NCI-H82 treated with DMSO at 0.1 percent for 48 hours (cell line): ENCODE measurements at regions not wholly inside any gene's neighbourhood (a gene's known extent, or its start where the extent isn't known, plus 50 kb on each side); places are given as distances from the start of the nearest gene placed in this dataset.

ENCODE experiments used
- DNase-seq: peaks from one replicate; lab custom pipeline; 2025; ENCODE audit not compliant: unreplicated experiment; lab: John Stamatoyannopoulos, UW

DNA sequence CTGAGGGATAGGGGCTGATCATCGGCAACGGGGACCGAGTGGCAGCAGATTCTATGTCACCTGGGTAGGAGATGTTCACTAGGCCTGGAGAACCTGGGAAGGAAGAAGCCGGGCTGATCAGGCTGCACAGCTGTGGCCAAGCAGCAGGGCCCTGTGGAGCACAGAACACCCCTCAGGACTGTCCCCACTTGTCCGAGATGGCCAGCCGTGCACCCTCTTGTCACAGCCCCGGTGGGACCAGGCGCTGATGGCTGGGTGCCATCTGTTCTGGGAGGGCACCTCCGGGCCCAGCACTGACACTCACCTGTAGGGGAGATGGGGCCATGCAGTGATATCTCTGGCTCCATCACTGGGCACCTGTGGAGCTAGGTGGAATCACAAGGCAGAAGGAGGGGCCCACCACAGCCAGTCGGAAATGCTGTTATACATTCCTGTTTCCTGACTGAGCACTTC is 217.9 kb upstream of the RAB6C start:
- no peak for DNase-seq

DNA sequence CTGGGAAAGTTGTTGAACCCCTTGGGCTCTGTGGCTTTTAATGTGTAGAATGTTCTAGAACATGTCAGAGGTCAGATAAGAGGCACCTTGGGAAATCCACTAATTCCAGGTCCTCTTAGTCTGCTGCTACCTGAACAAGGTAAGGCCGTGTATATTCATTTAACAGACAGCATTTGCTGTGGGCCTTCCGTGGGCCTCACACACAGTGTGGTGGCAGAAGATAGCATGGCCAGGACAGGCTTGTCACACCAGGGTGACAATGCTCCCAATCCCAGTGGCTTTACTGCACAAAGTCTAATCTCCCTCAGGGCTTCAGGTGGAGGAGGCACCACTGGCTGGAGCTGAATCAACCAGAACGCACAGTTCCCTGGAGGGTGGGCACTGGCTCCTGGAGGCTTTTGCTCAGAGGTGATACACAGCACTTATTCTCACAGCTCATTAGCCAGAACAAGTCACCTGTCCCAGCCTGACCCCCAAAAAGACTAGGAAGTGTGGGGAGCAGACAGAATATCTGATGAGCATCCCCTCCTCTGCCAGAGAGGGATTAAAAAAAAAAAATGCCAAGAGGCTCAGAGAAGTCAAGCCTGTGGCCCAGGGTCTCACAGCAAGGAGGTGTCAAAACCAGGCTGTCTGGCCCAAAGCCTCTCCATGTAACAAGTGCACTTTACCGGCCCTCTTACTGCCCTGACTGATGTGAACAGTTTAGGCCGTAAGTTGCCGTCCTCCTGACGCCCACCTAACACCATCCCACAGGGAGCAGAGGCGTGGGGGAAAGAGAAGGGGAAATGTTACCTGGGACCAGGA is 216.9 kb upstream of the RAB6C start:
- DNase-seq = no peak

DNA sequence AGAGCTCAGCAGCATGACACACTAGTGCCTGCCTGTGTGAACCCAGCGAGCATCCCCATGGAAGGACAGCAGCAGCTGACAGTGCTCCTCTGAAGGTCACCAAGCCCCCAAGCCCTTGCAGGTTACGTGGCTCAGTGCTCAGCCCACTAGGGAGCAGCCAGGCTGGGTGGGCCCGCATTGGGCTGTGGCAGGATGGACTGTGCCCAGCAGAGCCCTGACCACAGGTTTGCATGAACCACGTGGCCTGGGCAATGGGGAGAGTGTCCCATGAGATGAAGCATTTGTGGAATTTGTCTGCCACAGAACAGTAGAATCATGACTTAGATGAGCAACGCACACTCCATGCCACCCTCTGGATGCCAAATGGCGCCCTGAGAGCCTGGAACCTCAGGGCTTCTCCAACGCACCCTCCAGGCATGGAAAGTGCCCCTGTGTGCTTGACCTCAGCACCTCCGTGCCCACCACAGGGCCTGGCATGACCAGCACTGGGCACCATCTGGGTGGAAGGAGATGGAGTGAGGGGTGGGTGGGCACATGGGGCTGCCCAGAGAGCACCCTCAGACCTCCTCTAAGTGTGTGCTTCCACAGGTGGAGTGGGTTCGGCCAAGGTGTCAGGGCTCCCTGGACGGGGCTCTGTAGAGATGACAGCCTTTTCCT is 216.1 kb upstream of the RAB6C start:
- DNase-seq = no peak

DNA sequence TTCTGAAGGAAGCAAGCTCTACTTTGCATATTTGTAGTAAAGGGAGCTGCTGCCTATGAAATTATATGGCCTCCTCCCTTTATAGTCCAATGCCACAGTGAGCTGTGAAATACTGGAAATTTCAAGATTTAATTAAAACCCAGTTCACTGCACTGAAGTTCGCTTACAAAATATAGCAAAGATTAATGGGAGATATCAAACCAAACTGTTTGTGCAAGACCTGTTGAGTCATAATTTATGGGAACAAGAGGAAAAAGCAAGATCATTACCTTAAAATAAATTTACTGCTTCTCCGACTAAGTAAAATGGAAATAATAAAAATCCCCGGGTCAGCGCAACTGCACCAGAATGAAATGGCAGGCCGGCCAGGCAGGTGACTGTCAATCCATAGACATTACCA is 215.5 kb upstream of the RAB6C start:
- no peak for DNase-seq

DNA sequence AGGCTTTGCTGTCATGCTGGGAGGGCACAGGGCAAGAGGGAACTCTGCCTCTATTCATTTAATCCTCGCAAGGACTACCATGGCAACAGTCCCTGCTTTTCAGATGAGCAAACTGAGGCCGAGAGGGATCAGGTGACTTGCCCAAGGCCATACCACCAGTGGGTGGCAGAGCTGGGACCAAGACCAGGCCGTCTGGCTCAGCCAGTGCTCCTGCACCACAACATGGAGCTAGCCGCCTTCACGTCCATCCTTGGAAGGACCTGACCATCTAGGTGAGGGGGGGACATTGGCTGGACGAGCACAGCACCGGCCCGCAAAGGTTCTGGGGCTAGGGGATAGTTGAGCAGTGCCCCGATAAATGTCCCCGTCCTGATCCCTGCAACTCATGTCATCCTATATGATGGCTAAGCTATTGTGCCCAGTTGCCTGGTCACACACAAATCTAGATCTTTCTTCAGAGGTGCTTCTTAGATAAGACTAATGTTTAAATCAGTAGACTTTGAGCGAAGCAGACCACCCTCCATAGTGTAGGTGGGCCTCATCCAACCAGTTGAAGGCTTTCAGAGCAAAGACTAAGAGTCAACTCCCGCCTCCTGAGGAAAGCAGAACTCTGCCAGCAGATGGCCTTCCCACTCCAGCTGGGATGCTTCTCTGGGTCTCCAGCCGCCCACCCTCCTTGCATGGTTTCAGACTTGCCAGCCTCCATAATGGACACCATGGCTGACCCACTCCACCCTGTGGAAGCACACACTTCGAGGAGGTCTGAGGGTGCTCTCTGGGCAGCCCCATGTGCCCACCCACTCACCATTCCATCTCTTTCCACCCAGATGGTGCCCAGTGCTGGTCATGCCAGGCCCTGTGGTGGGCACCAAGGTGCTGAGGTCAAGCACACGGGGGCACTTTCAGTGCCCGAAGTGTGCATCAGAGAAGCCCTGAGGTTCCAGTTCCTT is 214.8 kb upstream of the RAB6C start:
- DNase-seq = no peak

DNA sequence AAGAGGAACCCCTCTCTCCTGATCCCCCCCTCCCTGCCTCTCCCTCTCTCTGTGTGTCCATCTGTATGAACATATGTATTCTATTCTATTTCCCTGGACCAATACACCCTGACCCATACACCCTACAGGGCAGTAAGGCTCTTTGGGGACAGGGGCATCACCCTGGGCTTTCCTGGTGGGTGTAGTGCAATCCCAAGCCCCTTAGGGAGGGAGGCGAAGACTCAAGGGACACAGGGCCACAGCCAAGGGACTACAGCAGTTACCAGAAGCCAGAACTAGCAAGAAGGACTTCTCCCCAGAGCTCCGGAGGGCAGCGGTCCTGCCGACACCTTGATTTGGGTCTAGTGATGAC is 214.2 kb upstream of the RAB6C start:
- no peak for DNase-seq

DNA sequence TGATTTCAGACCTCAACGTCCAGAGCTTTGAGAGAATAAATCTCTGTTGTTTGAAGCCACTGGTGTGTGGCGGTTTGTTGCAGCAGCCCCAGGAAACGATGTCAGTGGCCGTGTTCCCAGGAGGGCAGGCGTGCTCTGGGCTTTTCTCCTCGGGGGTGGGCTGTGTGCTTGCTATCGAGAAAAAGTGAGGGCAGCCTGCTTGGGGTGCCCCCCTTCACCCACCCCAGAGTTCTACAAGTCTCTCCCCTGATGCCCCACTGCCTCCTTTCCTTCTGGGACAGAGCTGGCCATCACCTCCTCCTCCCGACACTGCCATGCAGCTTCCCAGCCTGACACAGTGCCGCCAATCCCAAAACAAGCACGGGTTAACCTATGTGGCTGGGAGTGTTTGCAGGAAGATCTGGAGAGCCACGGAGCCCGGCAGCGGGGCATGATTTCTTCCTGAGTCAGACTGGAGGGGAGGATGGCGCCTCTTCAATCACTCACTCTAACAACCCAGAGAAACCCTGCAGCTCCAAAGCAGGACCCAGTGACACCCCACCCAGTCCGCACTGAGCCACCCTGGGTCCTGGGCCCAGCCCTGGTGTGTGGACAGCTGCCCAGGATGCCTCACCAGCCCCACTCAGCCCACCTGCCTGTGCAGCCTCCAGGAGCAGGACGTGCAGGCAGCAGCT is 213.7 kb upstream of the RAB6C start:
- no peak for DNase-seq

DNA sequence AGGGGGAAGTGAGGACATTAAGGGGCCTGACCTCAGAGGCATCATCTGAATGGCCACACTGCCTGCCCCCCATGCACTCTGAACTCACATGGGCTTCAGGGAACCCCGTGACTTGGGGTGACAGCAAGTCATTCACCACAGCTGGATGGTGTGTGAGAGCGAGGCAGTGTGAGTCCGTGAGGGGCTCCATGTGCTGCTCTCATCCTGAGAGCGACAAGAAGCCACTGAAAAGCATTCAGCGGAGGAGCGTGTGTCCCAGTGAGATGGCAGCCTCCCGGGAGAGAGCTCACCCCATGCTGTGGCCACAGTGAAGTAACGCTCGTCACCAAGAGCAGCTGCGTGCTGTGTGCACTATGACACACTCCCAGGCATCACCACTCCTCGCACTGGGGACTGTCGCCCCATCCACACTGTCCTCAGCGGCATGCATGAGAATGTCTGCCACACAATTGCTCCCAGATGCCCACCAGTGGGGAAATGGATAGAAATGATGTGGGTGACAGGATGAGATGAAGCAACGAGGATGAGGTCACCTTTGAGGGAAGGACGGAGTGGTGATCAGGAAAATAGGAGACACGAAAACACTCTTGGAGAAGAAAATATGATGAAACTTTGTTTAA is 213.0 kb upstream of the RAB6C start:
- DNase-seq = no peak

DNA sequence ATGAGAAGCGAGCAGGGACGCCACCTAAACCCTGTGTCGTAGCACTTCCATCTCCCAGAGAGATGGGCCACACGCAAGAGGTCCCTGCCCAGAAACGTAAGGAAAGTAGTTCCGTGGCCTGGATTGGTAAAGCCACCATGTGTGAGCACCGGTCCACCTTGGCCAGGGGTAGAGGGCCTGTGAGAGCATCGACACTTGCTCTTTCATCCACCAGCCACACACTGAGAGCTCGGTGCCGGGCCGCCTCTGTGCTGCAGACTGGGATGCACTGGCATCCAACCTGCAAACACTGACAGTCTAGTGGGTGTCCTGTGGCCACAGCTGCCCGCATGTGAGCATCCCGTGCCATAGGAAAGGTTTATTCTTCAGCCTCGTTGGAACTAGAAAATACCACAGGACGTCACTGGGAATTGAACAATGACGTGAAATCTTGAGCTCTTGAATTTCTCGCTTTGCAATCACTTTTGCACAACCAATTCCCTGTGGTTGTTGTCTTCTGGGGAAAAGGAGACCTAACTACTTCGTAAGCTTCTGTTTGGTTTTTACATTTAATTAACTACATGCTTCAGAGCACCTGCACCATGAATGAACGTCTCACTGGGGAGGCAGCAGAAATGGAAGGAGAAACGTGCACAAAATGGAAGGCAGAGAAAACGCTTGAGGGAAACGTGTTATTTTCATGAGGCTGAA is 212.0 kb upstream of the RAB6C start:
- DNase-seq = no peak

DNA sequence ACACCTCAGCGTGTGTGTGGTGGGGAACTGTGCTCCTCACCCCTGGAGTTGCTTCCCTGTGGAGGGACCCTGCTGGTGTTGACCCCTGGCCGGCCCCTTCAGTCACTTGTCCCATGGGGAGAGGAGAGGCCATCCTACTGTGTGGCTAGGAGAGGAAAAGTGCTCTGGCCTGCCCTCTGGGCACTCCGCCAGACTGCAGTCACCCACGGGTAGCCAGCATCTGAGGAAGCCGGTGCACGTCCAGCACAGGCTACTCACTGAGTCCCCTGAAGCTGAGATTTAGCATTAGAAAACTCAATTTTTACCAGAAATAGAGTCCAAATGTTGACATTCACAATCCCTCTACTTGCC is 211.5 kb upstream of the RAB6C start:
- no peak for DNase-seq

DNA sequence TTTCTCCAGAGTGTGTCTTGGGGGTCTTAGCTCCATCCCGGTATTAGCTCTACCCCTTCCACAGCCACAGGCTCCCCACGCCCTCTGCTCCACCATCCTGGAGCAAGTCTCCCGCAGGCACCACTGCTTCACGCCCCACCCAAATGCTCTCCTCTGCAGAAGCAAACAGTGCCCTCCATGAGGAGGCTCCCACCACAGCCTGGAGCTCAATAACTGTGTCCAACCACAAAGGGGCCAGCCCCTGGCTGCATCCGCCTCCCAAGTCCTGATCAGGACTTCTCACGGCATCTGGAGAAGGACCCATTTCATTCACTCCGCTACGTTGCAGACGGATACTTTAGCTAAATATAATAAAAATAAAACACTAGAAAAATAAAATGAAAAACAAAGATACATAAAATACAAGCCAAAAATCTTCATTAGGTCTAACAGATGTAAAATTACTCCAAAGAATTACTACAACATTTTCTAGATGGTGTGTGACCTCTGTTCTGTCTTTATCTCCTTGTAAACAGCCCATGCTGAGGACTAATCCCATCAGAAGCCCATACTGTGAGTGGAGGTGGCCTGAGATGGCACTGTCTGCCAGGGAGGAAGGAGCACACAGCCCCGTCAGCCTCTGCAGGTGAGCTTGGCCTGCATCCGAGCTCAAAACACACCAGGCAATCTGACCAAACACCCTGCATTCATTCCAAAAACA is 210.8 kb upstream of the RAB6C start:
- no peak for DNase-seq

DNA sequence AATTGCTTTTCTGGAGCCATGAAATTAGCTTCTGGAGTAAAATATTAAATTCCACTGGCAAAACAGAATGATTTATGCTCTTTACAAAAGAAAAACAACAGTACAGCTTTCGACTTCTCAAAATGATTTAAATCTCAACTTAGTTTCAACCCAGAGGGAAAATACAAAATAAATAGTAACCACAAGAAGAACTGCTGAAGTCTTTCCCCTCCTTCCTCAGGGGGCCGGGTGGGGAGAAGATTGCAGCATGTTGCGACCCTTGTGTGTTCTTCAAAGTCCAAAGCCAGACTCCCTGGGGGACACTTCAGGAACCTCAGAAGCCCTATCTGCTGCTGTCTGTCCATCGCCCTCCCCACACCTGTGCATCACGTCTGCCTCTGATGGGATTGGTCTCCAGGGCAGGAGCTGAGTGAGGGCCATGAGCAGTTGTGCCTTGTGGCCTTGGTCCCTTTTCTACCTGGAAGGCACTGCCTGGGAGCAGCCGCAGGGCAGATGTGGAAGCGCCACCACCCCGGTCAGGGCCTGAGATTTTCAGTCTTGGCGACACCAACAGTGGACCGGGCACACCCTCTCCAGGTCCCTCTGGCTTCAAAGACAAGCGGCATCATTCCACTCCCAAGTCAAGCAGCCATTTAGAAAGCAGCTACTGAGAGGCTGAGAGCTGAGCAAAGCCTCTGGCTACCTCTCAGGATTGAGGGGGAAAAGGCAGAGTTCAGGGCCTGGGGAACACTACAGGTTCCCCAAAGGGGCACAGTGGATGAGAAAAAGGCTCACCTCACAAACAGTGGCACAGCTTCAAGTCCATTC is 210.1 kb upstream of the RAB6C start:
- no peak for DNase-seq

DNA sequence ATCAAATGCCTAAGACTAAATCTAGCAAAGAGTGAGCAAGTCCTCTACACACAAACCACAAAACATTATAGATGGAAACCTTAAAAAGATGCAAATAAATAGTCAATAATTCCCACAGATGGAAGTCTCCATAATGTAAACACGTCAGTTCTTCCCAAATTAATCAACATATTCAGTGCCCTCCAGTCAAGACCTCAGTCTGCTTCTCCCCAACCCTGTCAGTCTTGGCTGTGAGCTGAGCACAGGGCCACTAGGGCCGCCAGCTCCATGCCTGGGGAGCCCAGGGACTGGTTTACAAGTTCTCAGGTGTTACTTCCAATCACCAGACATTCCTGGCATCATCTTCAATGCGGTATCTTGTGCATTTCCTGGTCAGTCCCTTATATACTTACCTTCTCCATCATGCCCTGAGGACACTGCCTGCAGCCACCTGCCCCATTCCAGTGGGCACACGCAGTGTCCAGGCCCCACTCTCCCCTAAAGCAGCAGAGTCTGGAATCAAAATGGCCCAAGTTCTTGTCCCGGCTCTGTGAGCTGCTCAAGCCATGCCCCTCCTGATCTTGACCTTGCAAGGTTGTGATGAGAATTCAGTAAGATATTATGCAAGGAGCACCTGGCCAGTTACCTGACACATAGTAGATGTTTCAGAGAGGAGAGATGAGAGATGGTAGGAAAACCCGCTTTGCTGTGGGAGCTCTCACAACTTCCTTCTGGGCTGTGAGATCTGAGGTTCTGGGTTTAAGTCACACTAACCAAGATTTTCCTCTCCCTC is 207.9 kb upstream of the RAB6C start:
- DNase-seq = no peak

DNA sequence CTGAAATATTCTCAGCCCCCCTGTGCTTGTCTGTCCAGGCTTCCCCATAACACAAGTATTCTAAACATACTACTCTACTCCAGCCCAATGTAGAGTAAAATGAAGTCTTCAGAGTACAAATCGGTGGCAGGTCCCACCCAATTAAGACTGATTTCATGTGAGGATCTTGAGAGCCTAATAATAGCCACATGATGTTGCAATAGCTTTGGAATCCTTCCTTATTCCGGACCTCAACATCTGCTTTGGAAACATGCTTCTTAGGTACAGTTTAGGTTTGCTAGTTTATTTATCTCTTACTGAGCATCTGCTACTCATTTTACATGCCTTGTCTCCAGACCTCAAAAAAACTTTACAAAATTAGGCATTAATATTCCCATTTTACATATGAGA is 207.3 kb upstream of the RAB6C start:
- DNase-seq = no peak

DNA sequence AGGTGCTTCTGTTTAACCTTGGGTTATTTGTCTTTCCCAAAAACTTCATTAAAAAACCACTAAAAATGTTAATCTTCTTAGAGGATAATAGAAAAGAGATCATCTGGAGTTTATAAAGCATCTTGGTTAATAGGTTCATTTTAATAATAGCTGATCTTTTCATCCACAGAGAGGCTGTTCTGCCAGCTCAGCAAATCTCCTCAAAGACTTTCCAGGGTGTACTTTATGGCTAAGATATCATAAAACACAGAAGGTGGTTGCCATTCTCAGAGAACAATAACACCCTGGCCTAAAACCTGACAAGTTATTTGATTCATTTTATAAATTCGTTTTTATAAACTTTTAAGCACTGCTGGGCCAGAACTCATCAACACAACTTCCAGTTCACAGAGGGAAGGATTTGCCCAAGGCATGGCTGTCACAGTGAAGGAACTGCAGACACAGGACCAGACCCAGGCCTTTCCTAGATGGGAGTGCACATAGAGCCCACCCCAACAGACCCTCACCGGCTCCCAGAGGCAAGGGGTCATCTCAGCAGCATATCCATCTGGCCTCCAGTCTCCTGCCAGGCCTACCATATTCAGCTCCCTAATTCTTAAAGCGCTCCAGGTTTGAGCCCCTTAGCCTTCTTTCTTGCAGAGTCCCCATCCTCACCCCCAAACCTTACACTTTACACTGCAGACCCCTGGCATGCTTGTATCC is 203.4 kb upstream of the RAB6C start:
- DNase-seq = no peak

DNA sequence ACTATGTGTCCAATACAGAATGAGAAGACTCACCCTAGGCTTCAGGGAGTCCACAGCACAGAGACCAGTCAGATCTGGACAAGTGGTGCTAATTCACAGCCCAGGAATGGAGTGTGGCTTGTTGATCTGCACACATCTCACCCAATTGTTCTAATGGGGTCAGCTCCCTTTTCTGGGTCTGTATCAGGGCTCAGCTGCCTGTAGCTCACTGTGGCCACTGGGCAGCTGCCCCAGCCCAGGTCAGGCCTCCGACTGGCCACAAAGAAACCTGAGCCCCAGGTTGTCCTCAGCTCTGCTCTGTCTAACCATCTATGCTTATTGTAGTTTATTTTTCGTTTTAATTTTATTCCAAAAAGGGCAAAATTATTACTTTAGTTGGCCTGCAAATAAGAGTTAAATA is 202.3 kb upstream of the RAB6C start:
- DNase-seq = no peak

DNA sequence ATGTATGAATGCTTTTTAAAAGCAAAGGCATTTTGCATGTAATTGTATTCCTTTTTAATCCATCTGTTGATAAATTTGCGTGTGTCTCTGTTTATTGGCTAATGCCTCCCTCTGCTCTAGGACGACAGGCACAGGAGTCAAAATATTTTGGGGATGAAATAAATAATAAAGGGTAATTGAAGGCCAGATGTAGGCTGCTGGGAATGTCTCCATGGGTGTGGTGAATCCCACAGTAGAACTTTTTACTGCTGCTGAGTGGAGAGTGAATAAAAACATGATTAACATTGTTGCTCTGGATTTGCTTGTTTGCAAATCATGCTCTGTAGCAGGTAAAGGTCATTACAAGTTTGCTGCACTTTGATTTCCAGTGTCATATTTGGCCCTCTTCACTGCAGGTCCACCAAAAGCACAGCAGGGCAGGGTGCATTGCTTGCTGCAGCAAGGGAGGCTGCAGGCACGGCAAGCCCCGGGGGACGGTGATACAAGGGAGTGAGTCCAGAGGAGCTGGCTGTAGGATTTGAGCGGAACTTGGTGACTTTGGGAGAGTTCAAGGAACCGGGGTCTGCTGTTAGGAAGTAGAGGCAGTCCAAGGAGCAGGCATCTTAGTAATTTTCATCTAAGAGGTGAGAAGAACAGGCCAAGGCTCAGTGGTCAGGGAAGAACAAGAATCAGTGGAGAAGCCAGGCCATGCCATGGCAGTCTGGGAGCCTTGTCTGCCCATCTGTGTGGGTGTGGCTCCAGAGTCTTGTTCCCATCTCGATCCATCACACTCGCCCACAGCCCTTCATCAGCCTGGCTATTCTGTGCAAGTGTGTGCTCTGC is 201.5 kb upstream of the RAB6C start:
- DNase-seq = no peak
